GM20000 (cell line): ENCODE measurements at regions not wholly inside any gene's neighbourhood (a gene's known extent, or its start where the extent isn't known, plus 50 kb on each side); places are given as distances from the start of the nearest gene placed in this dataset.

Source experiments
- DNase-seq: peaks from one replicate; pipeline ENCODE4 v3.0.0; 2012; ENCODE audit warnings: low spot score
- CTCF ChIP-seq: IDR thresholded peaks from 2 replicates; pipeline ENCODE4 v1.5.1; 2012; ENCODE audit warnings: mild to moderate bottlenecking, control low read depth; ENCODE audit errors: extremely low read depth, missing control alignments

DNA sequence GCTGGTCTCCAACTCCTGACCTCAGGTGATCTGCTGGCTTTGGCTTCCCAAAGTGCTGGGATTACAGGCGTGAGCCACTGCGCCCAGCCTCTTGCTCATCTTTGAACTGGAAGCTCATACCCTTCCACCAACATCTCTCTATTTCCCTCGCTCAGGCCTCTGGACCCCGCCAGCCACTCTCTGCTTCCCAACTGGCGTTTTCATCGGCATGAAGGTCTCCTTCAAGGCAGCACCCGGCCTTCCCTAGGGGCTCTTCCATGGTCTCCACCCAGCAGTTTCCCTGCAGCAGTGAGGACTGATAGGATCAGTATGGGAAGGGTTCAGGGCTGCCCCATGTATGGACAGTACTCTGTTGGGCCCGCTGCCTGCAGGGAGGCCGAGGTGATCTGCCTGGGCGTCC is 65.8 kb upstream of the HS6ST1 start:
- no peak for TF ChIP-seq CTCF
- no peak for DNase-seq

- DNase-seq = no peak
- TF ChIP-seq CTCF = no peak
Measured at GRCh38 chr2:128384956-128385355, 66.3 kb upstream of the HS6ST1 start.

GRCh38 chr2:128385365-128385764 is 66.7 kb upstream of the HS6ST1 start:
- no peak for DNase-seq
- TF ChIP-seq CTCF = no peak

DNA sequence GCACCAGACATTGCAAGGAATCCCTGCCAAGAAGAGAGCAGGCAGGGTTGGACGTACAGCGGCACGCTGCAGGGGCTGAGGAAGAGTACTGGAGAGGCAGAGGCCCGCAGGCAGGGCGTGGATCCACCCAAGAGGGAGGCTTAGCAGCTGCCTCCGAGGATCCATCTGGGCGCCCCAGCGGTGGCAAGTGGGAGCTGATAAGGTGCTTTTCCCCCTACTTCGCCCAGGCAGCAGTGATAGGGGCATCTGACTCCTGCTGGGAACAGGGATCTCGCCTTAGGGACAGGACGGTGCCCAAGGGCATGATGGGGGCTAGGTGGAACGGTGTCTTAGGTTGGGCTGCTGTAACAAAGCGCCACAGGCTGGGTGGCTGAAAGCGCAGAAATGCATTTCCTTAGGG is 67.4 kb upstream of the HS6ST1 start:
- DNase-seq = no peak
- no peak for TF ChIP-seq CTCF

GRCh38 chr2:128388499-128388941 is 69.9 kb upstream of the HS6ST1 start:
- DNase-seq = no peak
- TF ChIP-seq CTCF = no peak

DNA sequence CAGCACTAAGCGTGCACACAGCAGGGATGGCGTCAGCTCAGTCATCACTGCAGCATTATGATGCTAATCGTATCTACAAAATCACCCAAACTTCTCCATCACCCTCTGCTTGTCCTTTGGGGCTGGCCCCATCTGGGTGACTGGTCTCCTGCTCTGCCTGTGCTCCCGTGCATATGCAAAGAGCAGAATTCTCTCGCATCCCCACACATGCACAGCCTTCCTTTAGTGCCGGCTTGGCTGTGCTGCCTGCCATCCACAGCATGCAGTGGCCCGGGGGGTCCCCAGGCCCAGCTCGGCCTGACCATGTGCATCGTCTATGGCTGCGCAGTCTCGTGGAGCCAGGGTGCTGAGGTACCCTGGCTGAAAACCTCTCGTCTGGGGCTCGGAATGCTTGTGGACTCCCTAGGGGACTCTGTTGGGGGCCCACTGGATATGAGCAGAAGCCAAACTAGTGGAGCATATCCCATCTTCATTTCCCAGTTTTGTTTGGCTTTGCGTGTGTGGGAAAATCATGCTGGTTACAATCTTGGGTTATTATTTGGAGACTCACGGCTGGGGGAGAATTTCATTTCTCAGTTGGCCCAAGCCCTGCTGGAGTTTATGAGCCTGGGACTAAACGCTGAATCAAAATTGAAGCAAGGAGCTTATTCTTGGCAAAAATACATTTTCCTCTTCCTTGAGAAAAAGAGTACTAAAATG is 70.9 kb upstream of the HS6ST1 start:
- no peak for DNase-seq
- TF ChIP-seq CTCF = no peak

GRCh38 chr2:128390256-128390990 is 71.8 kb upstream of the HS6ST1 start:
- DNase-seq = no peak
- TF ChIP-seq CTCF = no peak
